ENCODE measurements at regions not wholly inside any gene's neighbourhood (a gene's known extent, or its start where the extent isn't known, plus 50 kb on each side); places are given as distances from the start of the nearest gene placed in this dataset.

DNA sequence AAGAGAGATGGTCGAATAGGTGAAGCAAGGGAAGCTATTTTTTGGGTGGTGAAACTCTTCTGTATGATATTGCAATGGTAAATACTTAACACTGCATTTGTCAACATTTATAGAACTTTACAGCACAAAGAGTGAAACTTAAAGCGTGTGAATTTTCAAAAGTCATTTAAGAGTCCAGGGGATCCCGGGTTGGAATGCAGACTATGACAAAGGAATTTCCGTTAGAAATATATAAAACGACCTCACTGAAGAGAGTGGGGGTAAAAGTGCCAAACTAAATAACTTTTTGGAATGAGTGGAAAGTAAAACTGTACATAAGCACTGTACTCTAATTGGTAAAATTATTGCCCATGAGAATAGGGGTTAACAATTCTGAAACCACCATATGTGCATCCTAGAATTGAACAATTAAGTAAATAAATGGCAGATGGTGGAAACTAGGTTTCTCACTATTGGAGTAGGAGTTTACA is 191.0 kb upstream of the FN1 start:
- no peak overlapping the region for H3K27ac ChIP-seq
- TF ChIP-seq, protein P1, sequence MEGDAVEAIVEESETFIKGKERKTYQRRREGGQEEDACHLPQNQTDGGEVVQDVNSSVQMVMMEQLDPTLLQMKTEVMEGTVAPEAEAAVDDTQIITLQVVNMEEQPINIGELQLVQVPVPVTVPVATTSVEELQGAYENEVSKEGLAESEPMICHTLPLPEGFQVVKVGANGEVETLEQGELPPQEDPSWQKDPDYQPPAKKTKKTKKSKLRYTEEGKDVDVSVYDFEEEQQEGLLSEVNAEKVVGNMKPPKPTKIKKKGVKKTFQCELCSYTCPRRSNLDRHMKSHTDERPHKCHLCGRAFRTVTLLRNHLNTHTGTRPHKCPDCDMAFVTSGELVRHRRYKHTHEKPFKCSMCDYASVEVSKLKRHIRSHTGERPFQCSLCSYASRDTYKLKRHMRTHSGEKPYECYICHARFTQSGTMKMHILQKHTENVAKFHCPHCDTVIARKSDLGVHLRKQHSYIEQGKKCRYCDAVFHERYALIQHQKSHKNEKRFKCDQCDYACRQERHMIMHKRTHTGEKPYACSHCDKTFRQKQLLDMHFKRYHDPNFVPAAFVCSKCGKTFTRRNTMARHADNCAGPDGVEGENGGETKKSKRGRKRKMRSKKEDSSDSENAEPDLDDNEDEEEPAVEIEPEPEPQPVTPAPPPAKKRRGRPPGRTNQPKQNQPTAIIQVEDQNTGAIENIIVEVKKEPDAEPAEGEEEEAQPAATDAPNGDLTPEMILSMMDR (conservative IDR thresholded peaks at IDR 0.05), result no peak

- TF ChIP-seq, protein P1 (conservative IDR thresholded peaks at IDR 0.05), result no peak
- no peak overlapping the region for H3K27ac ChIP-seq
Measured at GRCh38 chr2:215626063-215626462, 190.2 kb upstream of the FN1 start.

DNA sequence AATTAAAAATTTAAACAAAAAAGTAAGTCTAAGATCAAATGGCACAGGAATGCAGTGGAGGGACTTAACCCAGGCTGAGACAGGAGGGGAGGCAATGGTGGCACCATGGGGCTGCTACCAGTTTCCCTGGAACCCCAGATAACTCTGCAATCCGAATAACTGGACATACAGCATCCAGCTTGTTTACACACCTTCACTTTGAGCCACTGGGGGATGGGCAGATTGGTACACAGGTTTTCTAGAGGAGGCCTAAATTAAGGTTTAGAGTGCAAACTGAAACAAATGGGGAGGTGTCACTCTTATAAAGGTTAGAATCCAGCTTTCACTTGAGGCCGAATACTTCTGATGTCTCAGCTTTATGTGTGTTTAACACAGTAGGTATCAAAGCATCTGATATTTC is 189.3 kb upstream of the FN1 start:
- H3K27ac ChIP-seq, result no peak overlapping the region
- TF ChIP-seq, protein P1 (conservative IDR thresholded peaks at IDR 0.05), result no peak

DNA sequence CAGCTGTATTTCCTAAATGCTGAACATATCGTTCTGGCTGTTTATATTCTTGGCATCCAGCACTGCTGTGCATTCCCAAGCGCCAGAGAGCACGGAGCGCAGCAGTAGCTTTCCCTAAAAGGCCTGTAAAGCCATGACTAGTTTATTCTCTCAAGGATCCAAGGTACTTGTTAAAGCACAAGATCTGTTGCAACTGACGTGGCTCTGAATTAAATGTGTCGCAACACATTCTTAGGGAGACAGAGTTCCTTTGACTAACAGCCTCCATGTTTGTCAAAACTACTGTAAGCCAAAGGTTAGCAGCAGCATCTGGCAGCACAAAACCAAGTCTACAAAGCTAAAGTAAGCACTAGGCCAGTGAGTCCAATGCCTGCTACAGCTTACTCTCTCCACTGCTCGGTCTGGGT is 188.6 kb upstream of the FN1 start:
- no peak overlapping the region for H3K27ac ChIP-seq
- TF ChIP-seq, protein P1 (conservative IDR thresholded peaks at IDR 0.05), result no peak

DNA sequence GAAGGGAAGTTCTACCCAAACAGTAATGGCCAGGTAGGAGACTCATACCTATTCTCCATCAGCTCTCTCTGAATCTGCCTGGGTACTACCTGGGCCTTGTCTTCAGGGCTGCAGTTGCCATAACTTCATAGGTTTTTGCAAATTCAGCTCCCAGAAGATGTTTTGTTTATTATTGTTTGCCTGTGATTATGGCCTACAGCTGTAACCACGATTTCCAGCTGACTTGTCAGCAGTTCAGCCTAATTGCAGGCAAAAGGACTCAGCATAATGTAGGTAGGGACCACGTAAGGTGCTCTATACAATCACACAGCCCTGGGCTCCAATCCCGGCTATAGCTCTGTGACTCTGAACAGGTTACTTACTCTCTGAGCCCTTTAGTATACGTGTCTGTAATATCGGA is 187.0 kb upstream of the FN1 start:
- TF ChIP-seq, protein P1 (conservative IDR thresholded peaks at IDR 0.05), result no peak
- no peak overlapping the region for H3K27ac ChIP-seq

GRCh38 chr2:215621381-215621780 is 185.5 kb upstream of the FN1 start:
- TF ChIP-seq, protein P1 (conservative IDR thresholded peaks at IDR 0.05), result no peak
- H3K27ac ChIP-seq, result no peak overlapping the region

DNA sequence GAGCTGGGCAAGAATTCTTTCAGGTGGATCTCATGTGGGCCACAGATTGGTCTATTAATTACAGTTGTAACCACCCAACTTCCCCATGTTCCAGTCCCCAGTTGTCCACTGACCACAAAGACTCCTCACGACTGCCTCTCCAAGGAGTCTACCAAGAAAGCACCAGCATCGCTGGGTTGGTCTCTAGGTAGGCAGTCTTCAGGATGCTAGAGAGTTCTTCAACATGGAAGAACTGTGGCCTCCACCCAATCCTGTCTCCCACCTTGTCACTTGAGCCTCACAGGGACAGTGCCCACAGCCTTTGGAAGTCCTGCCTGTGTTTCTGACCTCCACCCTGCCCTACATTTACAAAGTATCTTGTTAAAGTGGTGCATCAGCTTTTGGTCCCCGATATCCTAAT is 184.7 kb upstream of the FN1 start:
- TF ChIP-seq, protein P1 (conservative IDR thresholded peaks at IDR 0.05), result no peak
- no peak overlapping the region for H3K27ac ChIP-seq

All from VCaP (cell line).